Ovary (tissue), 3 donors: ENCODE measurements at regions not wholly inside any gene's neighbourhood (a gene's known extent, or its start where the extent isn't known, plus 50 kb on each side); places are given as distances from the start of the nearest gene placed in this dataset.

Experiments used
- POLR2A ChIP-seq: fragments of 450-650 bp; IDR thresholded peaks from one replicate; pipeline ENCODE4 v1.6.1; 2017; ENCODE audit warnings: antibody characterized with exemption, mild to moderate bottlenecking, moderate library complexity
- TF ChIP-seq, protein P1 (sequence below), 3 donors: fragments of 450-650 bp in 2 of 3; fragments of 200-600 bp in 1 of 3; IDR thresholded peaks; one replicate each; pipeline versions ENCODE4 v1.5.1 to v1.8.0; 2016 to 2022; ENCODE audit warnings: antibody characterized with exemption in 3 of 3, mild to moderate bottlenecking in 1 of 3
- donor health status: DM: no; HTN: no; CAD: no.

DNA sequence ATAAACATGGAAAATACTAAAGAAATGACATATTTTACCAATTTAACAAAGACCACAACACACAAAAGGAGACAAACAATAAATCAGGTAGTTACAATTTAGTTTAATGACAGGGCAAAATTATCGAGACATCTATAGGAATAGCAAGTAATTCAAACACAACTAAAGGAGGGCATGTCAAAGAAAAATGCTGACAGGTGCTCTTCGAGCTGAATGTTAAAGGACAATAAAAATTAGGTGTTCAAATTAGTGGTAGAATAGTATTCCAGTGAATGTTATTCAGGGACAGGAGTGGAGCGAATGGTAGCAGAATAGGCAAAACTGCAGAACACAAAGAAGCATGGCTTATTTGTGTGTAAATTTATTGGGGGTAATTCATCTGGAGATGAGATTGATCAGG lies 1004.3 kb upstream of the FBXO33 start:
- TF ChIP-seq, protein P1, sequence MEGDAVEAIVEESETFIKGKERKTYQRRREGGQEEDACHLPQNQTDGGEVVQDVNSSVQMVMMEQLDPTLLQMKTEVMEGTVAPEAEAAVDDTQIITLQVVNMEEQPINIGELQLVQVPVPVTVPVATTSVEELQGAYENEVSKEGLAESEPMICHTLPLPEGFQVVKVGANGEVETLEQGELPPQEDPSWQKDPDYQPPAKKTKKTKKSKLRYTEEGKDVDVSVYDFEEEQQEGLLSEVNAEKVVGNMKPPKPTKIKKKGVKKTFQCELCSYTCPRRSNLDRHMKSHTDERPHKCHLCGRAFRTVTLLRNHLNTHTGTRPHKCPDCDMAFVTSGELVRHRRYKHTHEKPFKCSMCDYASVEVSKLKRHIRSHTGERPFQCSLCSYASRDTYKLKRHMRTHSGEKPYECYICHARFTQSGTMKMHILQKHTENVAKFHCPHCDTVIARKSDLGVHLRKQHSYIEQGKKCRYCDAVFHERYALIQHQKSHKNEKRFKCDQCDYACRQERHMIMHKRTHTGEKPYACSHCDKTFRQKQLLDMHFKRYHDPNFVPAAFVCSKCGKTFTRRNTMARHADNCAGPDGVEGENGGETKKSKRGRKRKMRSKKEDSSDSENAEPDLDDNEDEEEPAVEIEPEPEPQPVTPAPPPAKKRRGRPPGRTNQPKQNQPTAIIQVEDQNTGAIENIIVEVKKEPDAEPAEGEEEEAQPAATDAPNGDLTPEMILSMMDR (IDR thresholded peaks at IDR 0.05) = no peak
- no peak for TF ChIP-seq POLR2A
